Fibroblast of gingiva (primary cell): ENCODE measurements at regions not wholly inside any gene's neighbourhood (a gene's known extent, or its start where the extent isn't known, plus 50 kb on each side); places are given as distances from the start of the nearest gene placed in this dataset.
A peak's percentile ranks its signal among the peaks of the same experiment; 100 is the strongest.

Experiments used
- DNase-seq: peaks from one replicate; pipeline ENCODE4 v3.0.0-alpha.2; 2011; ENCODE audit warnings: low read depth

DNA sequence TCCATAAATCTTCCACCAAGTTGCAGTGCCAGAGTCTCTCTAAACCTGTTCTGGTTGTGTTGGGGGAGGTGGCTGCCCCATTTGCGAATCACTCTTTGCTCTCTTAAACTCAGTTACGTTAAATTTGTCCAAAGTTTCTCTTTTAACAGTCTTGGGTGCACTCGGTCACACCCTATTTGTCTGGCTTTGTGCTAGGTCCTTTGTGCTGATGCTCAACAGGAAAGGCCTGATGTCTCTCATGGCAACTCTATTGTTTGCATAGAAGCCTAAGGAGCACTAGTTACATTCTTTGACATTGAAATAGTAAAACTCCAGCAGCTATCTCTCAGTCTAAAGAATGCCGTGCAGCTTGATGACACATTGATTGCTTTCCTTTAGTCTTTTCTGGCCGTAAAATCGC is 105.1 kb downstream of the TRMT11 start:
- DNase-seq = no peak

DNA sequence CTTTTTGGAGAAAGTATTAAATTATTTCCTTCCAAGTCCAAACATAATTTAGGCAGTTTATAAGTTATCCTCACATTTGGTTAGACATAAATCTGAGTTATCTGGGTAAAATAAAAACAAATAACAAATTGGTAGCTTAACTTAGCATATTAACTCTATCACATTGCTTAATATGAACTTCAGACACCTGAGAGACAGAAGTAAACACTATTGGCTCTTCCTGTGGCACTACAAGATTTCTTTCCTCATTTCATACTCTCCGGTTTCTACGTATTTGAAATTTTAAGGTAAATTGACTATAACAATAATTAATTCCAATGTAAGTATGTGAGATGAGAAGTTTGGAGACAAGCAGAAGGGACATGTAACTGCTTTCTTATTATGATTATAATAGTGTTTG is 106.8 kb downstream of the TRMT11 start:
- DNase-seq = no peak

DNA sequence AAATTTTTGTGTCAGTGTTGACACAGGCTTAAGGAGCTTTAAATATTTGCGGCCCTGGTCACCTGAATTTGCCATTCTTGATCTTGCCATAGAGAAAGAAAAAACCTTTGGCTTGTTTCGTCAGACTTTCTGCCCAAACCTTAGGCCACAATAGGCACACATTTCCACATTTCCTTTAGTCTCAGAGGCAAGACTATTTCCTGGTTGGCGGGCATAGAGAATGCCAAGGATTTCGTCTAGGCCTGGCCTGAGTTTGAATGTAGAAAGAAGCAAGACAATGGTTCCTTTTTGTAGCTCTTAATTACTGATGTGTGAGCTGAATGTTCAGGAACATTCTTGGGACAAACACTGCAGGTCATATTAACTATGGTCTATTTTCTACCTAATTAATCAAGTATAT is 108.1 kb downstream of the TRMT11 start:
- DNase-seq = no peak

DNA sequence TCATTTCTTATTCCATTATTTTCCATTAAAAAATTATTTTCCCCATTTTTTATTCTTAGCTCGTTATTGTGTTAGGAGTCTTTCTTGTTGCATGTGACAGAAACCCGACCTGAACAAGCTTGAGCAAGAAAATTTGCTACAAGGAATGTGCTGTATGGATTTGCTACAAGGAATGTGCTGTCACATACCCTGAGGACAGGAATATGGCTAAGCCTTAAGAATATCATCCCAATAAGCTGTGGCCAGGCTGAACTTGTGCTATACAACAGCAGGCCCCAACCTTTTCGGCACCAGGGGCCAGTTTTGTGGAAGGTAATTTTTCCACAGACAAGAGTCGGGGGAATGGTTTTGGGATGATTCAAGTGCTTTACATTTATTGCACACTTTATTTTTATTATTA is 114.0 kb downstream of the TRMT11 start:
- no peak for DNase-seq

DNA sequence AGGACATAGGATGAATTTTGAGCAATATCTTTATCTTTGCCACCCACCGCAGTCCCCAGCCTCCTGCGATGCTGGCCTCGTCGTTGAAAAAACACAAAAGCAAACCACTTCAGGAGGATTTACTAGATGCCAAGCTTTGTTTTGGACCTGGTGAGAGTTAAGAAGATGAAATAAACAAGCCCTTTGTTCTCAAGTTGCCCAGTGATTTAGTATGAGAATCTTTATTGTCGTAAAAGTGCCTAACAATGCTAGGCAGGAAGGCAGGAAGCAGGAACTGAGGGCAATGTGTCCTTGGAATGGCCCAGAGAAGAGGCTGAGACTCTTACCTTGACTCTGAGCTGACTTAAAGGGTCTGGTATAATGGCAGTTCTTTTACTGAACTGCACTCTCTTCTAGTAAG is 116.0 kb downstream of the TRMT11 start:
- DNase-seq = no peak

DNA sequence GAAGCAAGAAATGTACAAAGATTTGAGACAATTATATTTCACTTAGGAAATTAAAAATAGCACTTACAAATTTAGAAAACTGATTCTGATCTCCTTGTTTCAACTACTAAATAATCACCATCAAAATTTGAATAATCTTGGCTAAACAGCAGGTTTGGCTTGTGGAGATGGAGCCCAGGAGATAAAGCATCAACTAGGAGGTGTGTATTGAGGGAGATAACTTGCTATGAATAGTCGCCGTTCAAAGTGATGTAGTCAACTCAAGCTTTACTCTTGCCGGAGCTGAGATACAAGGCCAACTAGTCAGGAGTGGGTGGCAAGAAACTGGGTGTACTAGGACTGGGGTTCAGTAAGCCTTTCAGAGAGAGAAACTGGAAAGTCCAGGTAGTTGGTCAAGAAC is 117.7 kb downstream of the TRMT11 start:
- no peak for DNase-seq

DNA sequence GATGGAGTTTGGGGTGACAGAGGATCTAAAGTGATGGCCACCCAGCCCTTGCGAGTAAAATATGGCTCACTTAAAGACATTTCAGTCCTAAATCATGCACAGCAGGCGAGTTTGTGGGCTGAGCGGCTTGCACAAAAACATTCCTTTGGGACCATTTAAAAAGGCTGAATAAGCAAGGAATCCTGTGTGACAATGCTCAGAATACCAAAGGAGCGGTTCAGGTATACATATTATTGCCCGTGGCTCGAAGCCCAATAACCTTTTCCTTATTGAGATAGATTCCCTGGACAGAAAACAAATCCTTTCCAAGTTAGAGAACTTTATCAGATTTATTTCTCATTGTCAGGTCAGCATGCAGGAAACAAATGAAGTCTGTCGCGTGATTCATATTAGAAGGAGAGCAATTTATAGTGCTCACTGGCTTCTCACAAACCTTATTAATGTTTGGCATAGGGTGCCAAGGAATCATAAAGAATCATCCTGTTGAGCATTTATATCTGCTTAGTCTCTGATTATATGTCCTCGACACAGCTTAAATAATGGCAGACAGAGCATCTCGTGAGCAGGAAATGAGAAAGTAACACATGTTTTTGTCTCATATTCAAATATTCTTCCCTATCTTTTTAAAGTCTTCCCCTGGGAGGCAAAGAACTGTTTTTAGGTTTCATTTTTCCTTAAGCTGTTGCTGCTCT is 121.3 kb downstream of the TRMT11 start:
- no peak for DNase-seq

DNA sequence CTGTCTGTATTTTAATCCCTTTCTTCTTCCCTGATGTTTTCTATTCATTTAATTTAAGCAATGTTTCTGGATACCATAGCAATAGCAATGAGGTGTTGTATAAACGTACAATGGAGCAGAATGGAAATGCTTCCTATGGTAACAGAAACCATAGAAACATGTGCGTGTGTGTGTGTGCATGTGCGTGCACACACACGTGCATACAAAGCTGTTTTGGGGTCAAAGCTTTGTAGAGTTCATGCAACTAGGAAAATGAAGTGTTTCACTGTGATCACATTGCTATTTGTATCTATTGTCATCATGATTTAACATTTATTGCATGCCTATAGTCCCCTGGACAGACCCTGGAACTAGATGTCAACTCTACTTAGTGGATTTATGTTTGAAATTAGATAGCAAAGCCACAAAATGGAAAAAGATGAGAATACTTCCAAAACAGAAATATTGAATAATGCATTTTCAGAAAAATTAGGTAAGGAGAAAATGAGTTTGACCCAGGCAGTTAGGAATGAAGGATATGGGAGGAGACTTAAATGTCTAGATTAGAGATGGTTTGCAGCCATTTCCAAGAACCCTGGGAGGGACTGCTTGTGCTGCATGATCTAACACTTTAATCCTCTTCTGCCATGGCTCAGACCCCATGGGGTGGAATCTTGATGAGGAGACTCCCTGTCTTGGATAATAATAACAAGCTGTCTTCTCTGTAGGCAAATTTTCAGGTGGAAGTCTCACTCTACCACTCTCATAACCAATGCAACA is 124.4 kb downstream of the TRMT11 start:
- DNase-seq = no peak

DNA sequence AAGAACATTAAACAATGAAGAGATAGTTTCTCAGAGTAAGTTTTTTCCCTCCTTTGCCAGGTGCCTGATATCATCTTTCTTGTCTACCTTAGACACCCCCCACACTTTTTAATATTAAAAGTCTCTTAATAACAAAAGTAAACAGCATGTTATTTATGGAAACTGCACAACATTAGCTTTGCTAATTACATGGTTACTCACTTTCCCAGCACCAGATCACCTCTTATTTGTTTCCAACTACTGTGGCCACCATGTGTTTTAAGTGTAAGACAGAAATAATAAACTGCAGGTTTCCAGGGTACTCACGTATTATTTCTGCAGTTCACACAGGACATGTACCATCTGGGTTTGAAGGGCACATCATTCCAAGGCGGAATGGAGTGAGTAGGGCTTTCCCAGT is 125.0 kb downstream of the TRMT11 start:
- no peak for DNase-seq

DNA sequence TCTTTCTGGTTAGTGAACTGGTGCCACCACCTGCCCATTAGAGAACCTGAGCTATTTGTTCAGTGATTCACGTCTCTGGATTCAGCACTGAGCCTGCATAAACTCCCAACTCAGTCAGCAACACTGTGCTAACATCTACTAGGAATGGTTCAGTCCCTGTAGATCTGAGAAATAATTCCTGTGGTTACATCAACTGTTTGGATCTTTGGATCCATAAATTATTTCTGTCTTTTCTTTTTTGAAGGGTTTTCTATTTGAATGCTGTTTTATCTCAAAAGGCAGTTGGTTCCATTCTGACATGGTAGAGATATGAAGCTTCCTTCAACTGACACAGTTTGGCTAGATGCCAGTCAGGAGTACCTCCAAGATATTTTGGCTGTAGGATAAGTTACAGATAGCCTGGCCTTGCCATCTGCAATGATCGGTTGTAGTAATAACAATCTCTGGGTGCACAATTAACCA is 125.9 kb downstream of the TRMT11 start:
- no peak for DNase-seq

DNA sequence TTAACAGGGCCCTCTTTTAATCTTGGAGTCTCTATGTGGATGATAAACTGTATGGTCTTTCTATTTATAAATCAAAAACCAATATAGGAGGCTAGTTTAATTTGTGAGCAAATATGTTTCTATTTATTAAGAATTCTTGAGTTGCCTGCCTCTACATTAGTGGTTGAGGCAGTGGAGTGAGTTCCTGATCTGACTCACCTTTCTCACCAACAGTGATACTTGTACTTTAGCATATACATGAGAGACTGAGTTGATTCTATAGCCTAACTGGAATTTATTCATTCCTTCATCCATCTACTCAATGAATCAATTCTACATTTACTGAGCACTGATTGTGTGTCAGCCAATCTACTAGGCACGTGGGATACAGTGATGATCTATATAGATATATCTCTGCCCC is 126.9 kb downstream of the TRMT11 start:
- no peak for DNase-seq

DNA sequence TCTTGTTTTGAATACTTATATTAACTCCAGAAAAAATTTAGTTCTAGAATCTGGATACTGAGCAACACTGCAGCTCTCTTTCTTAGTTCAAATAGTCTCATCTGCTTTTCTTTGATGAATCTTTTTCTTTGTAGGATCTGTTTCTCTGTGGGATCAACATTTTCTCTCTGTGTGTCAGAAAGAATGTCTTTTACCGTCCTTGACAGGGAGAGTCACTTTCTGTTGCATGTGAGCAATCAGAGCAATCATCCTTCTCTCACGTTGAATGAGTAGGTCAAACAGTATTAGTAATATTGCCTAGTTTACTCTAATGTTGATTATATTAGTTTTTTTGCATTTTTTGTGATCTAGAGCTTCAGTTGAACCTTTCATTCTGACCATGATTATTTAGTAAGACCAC is 130.9 kb downstream of the TRMT11 start:
- DNase-seq = no peak

DNA sequence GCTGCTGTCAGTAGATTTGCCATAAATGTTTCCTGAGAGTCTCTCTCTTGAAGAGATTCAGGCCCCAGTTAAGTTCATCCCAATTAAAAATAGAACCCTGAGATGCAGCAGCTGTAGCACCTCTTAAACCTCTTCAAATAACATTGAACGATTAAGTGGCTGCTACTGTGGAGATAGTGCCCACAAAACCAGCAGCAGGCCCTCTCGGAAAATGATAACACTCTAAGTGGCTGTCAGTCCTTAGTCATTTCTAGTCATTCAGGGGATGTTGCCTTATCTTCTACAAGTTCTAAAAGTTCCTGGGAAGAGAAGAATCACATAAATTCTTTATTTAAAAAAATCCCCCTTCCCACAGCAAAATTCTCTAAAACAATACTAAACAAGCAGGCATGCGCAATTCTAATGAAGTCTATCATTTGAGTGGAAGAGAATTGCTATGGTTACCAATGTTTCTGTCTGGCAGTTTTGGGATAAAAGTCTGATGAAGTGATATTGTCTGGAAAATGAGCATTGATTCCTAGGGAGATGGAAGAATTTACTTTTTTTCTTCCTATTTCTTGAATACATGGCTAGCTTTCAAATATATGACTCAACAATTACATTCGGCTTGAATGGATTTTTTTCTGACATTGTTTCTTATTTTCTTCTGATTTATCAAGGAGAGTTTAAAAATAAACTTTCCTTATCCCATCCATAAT is 131.9 kb downstream of the TRMT11 start:
- DNase-seq = no peak

DNA sequence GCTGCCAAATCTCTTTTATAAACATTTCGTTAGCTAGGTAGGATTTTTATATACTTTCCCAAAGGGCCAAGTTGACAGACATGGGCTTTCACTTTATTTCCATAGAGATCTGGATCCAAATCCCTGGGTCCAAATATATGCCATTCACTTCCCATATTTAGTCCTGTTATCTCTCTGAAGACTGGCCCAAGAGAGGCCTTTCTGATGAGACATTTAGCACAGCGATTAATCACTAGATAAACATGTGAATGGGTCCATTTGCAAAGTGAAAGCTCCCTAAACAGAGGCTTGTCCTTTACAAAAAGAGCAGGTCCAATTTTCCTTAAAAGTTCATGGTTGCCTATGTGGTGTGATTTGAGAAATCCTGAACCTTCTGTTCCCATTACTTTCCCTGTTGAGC is 132.6 kb downstream of the TRMT11 start:
- DNase-seq = no peak

DNA sequence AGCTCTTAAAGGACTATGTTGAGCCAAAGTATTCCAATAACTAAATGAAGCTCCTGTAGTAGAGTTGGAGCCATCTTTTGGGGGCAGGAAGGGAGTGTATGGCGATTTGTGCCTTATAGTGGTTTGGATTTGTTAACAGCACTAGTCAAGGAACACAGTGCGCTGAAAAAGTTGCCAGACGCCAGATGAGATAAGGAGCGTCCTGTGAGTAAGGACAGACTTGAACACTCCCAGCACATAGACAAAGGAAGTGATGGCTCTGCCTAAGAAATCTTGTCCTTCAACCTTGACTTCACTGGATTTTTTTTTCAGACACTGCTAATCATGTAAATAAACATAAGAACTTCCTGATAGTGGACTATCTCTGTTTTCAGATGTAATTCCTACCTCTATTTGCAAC is 136.9 kb downstream of the TRMT11 start:
- no peak for DNase-seq

DNA sequence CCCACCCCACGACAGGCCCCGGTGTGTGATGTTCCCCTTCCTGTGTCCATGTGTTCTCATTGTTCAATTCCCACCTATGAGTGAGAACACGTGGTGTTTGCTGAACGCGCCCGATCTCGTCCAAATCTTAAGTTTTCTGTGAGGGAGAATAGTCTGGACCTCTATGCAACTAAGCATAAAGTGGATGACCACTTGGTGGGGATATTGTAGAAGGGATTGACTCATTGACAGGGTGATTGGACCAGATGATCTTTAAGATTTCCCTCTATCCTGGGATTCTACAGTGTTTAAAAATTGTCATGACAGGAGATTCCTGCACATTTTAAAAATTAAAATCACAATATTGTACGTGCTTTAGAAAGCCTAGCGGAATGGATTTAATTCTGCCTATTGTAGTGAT is 141.3 kb downstream of the TRMT11 start:
- DNase-seq = no peak

DNA sequence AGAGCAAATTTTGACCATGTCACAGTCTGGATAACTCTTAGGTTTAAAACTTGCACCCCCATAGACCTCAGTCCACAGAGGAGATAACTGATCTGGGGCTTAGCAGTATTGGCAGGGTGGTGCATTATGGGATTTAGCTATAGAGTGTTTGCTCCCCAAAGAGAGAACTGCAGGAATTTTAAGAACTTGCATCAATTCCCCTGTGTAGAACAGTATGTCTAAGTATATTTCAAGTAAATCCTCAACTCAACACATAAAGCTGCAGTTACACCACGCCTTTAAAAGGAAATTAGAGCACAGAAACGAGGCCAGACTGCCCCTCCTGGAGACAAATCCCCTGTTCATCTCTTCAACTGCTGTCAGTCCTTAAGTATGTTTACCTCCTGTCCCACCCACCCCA is 144.9 kb downstream of the TRMT11 start:
- no peak for DNase-seq

DNA sequence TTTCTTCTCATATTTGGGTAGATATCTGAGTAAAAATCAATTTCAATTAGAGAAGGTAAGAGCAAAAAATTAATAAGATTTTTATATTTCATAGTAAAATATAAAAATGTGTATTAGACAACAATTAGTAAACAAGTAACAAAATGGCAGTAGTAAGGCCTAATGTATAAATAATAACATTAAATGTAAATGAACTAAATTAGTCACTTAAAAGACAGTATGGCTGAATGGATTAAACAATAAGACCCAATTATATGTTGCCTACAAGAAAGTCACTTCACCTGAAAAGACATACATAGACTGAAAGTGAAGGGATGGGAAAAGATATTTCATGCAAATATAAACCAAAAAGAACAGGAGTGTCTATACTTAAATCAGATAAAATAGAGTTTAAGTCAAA is 147.6 kb downstream of the TRMT11 start:
- no peak for DNase-seq

DNA sequence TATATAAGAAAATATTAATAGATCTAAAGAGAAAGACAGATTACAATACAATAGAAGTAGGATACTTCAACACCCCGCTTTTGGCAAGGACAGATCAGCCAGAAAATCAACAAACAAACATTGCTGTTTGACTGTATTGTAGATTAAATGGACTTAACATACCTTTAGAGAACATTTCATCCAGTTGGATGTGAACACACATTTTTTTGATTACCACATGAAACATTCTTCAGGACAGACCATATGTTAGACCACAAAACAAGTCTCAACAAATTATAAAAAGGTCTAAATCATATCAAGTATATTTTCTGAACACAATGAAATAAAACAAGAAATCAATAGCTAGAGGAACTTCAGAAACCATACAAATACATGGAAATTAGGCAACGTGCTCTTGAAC is 148.2 kb downstream of the TRMT11 start:
- DNase-seq = no peak

DNA sequence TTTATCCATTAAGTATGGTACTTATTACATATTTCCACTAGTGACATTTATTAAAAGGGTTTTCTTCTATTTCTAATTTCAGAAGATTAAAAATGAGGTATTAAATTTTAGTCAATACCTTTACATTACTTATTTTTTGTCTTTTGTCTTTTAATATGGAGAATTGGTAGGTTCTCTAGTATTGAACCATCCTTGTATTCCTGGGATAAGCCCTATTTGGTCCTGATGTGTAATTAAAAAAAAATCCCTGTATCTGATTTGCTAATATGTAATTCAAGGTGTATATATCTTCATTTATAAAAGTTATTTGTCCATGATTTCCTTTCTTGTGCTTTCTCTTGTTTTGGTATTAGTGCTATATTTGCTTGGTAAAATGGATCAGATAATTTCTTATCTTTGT is 153.7 kb downstream of the TRMT11 start:
- no peak for DNase-seq

DNA sequence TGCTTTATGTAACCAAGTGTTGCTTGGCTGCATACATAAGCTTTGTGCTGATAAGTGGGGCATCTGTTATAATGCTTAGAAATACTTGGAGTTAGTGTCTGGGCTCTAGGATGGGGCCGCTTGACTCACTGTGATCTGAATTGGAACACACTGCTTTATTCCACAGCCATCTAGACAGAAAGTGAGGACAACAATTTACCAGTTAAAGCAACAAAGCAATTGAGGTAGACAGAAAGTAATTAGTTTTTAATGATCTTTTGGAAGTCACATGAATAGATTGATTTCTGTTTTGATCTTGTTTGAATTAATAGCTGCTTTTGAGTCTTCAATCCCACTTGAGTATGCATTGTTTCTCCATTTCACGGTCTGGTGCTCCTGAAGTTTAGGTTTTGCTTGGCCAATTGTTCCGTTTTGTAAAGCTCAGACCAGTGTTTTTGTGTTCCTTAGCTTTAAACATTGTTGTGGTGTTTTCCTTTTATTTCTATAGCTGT is 157.5 kb downstream of the TRMT11 start:
- peak; percentile 5 for DNase-seq

DNA sequence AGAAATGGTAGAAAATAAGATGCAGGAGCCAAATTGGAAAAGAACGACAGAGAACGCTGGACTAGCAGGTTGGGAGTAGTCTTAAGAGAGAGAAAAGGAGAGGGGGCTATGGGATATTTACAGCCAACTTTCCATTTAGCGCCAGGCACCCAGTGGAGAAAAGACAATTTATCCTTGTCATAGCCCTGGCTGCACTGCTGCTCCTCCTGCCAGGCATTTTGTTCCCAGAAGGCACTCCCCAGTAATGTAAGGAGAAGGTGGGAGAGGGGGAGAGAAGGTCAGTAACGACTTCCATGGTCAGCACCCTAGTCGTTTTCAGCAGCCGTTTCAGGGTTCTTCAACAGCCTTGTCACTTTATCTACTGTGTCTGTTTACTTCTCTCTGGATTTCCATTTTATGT is 159.0 kb downstream of the TRMT11 start:
- DNase-seq = no peak

DNA sequence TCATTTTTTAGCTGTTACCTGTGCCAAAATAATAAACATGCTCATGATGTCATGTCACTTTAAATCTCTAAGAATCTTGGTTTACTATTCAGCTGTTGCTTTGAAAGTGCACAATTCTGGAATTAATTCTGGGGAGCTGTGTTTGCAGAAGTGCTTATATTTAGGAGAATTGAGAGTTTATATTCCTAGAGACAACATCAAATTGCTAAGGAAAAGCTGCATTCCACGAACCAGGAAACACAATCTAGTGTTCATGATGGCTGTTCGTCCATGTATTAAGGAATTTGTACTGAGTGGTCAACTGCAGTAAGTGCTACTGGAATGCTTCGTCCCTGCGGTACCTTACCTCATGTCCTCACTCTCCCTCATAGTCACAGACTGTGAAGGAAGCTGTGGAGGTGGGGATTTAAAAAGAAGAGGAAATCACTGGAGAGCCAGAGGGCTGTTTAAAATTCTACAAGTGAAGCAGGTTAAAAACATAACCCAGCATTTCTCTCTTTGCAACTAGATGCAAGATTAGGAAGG is 161.0 kb downstream of the TRMT11 start:
- no peak for DNase-seq
